Heart left ventricle (tissue), 13 donors: ENCODE measurements at regions not wholly inside any gene's neighbourhood (a gene's known extent, or its start where the extent isn't known, plus 50 kb on each side); places are given as distances from the start of the nearest gene placed in this dataset.

Experiments used
- CTCF ChIP-seq, 12 donors: fragments of 200-600 bp; sonication (generic) in 4 of 12; IDR thresholded peaks; one replicate each; pipeline versions ENCODE4 v1.5.0 to v1.8.0; 2018 to 2022; ENCODE audit warnings: antibody characterized with exemption in 12 of 12, mild to moderate bottlenecking in 5 of 12
- POLR2A ChIP-seq, 2 donors: fragments of 450-650 bp; IDR thresholded peaks; one replicate each; pipeline ENCODE4 v1.6.1; 2017; ENCODE audit warnings: antibody characterized with exemption in 2 of 2, mild to moderate bottlenecking in 2 of 2, moderate library complexity in 2 of 2
- donor health status: ischemic (EF 13 %, LVEDD 7.1; RV severe dilation, severe dysfunction).
- donor health status: DM: no; HTN: yes; CAD: no.
- donor health status: DM: no; HTN: no; CAD: no.
- donor health status: ischemic (EF 25% LVEDD 6.9; RV normal size, moderate dysfunction).
- donor health status: ischemic (EF 25% LVEDD 5.7; RV mildly dilated, moderate dysfunction).
- donor health status: ischemic (EF 35%, LVEDD 5.7; RV mildly dilated, moderate dysfunction).
- donor health status: nonischemic (EF 11% LVEDD 7.7; RV severe dilation, severe dysfunction).
- donor health status: DM: yes; HTN: yes; CAD: no.
- donor health status: PGD.
- donor health status: ischemic (EF 29% LVEDD 5.4; RV normal size, mild dysfunction).
- donor health status: nonischemic (EF 23%, LVEDD 6.1; RV moderate dilation, normal function).

GRCh38 chr6:3515669-3516068 is 58.8 kb upstream of the SLC22A23 start:
- TF ChIP-seq POLR2A (IDR thresholded peaks at IDR 0.05) = no peak
- no peak for TF ChIP-seq CTCF (IDR thresholded peaks at IDR 0.05)
